ENCODE measurements at regions not wholly inside any gene's neighbourhood (a gene's known extent, or its start where the extent isn't known, plus 50 kb on each side); places are given as distances from the start of the nearest gene placed in this dataset.

- no peak overlapping the region for H3K4me3 ChIP-seq
- H3K27ac ChIP-seq = no peak overlapping the region
- peaks cover 0 to 3% (median 0%) of the 10 kb centered on the region in 4 donors for H3K9me3 ChIP-seq
- intact Hi-C loops (cut with DNase I) = no loop called here
- no peaks in the 10 kb centered on the region for H3K4me1 ChIP-seq
- ATAC-seq (no peak), DNase-seq (no peak)
- no peaks in the 10 kb centered on the region for H3K36me3 ChIP-seq
- 77% methylated on average over 8 of the region's 8 CpGs for WGBS (ENCODE audit: insufficient coverage, low coverage, low lambda C conversion rate, missing lambda C conversion rate)
- TF ChIP-seq CTCF (IDR thresholded peaks at IDR 0.05) = no peak
- no peak for TF ChIP-seq POLR2A (IDR thresholded peaks at IDR 0.05)
- no peaks in the 10 kb centered on the region for H3K27me3 ChIP-seq
Observed at GRCh38 chr9:108687006-108687987, 168.5 kb downstream of the ACTL7B start.

- no peak for DNase-seq
- no peaks in the 10 kb centered on the region for H3K4me1 ChIP-seq
- H3K27me3 ChIP-seq = no peaks in the 10 kb centered on the region
- TF ChIP-seq CTCF (IDR thresholded peaks at IDR 0.05) (no peak), POLR2A (IDR thresholded peaks at IDR 0.05) (no peak)
- 72% methylated on average over 3 of the region's 4 CpGs for WGBS (ENCODE audit: insufficient coverage, low coverage, low lambda C conversion rate, missing lambda C conversion rate)
- peaks cover 0 to 3% (median 0%) of the 10 kb centered on the region in 4 donors for H3K9me3 ChIP-seq
- no peak overlapping the region for H3K4me3 ChIP-seq
- no peaks in the 10 kb centered on the region for H3K36me3 ChIP-seq
- intact Hi-C loops (cut with DNase I) = no loop called here
- no peak for ATAC-seq
- no peak overlapping the region for H3K27ac ChIP-seq
Observed at GRCh38 chr9:108684288-108685025, 171.3 kb downstream of the ACTL7B start.

- 84% methylated on average over 4 of the region's 5 CpGs for WGBS (ENCODE audit: insufficient coverage, low coverage, low lambda C conversion rate, missing lambda C conversion rate)
Observed at GRCh38 chr9:108683245-108683644, 172.5 kb downstream of the ACTL7B start.

More at GRCh38 chr9:108683245-108683644, 172.5 kb downstream of the ACTL7B start:
- no peak for TF ChIP-seq POLR2A (IDR thresholded peaks at IDR 0.05)
- no peak for TF ChIP-seq CTCF (IDR thresholded peaks at IDR 0.05)
- no peaks in the 10 kb centered on the region for H3K9me3 ChIP-seq
- intact Hi-C loops (cut with DNase I) = no loop called here
- H3K27me3 ChIP-seq = no peaks in the 10 kb centered on the region
- H3K27ac ChIP-seq = no peak overlapping the region
- H3K4me1 ChIP-seq = no peaks in the 10 kb centered on the region
- no peak for ATAC-seq
- no peak for DNase-seq
- no peak overlapping the region for H3K4me3 ChIP-seq
- no peaks in the 10 kb centered on the region for H3K36me3 ChIP-seq

Data from right lobe of liver (tissue), 6 donors.